Astrocyte (in vitro differentiated cells and primary cell): ENCODE measurements at regions not wholly inside any gene's neighbourhood (a gene's known extent, or its start where the extent isn't known, plus 50 kb on each side); places are given as distances from the start of the nearest gene placed in this dataset.

Experiments used
- DNase-seq: peaks from one replicate; pipeline ENCODE4 v3.0.0-alpha.2; 2010; ENCODE audit warnings: low read depth
- FAIRE-seq: peaks from 2 replicates; lab custom pipeline; 2011; peaks lifted over from hg19 to GRCh38; lab: Jason Lieb, UNC
- H2AFZ ChIP-seq: 2 replicates; pipeline ENCODE4 v1.6.0; 2012; ENCODE audit warnings: low read depth, low read length, inconsistent platforms
- H3K27ac ChIP-seq: 2 replicates; pipeline ENCODE4 v1.5.1; 2011; ENCODE audit warnings: low read depth, low read length, inconsistent platforms
- H3K27me3 ChIP-seq: 2 replicates; pipeline ENCODE4 v1.6.0; 2011; ENCODE audit warnings: low read length, inconsistent platforms; ENCODE audit not compliant: insufficient read depth
- H3K36me3 ChIP-seq: 2 replicates; pipeline ENCODE4 v1.5.1; 2011; ENCODE audit warnings: low read length, inconsistent platforms; ENCODE audit not compliant: insufficient read depth
- H3K4me1 ChIP-seq: 2 replicates; pipeline ENCODE4 v1.5.1; 2011; ENCODE audit warnings: low read length, inconsistent platforms; ENCODE audit not compliant: insufficient read depth
- H3K4me2 ChIP-seq: 2 replicates; pipeline ENCODE4 v1.6.0; 2012; ENCODE audit warnings: low read length, inconsistent platforms
- H3K4me3 ChIP-seq: 2 replicates; pipeline ENCODE4 v1.5.1; 2011; ENCODE audit warnings: low read depth, mild to moderate bottlenecking, low read length, inconsistent platforms; ENCODE audit not compliant: insufficient read depth
- H3K79me2 ChIP-seq: 2 replicates; pipeline ENCODE4 v1.6.0; 2012; ENCODE audit warnings: mild to moderate bottlenecking, low read length, inconsistent platforms; ENCODE audit not compliant: insufficient read depth
- H3K9ac ChIP-seq: 2 replicates; pipeline ENCODE4 v1.6.0; 2012; ENCODE audit warnings: mild to moderate bottlenecking, low read length, inconsistent platforms
- H3K9me3 ChIP-seq: 2 replicates; pipeline ENCODE4 v1.5.1; 2012; ENCODE audit warnings: low read depth, mild to moderate bottlenecking, low read length, inconsistent platforms; ENCODE audit not compliant: insufficient read depth
- H4K20me1 ChIP-seq: 2 replicates; pipeline ENCODE4 v1.6.0; 2012; ENCODE audit warnings: low read length, inconsistent platforms; ENCODE audit not compliant: insufficient read depth
- H3K27ac Mint-ChIP-seq: one replicate; pipeline ENCODE4 v1.8.0; 2021; ENCODE audit warnings: mild to moderate bottlenecking, mixed read lengths; ENCODE audit not compliant: unreplicated experiment
- H3K27me3 Mint-ChIP-seq: one replicate; pipeline ENCODE4 v1.8.0; 2021; ENCODE audit warnings: low read depth, mixed read lengths; ENCODE audit not compliant: unreplicated experiment
- H3K36me3 Mint-ChIP-seq: one replicate; pipeline ENCODE4 v1.8.0; 2021; ENCODE audit warnings: low read depth, mixed read lengths; ENCODE audit not compliant: unreplicated experiment
- H3K4me1 Mint-ChIP-seq: one replicate; pipeline ENCODE4 v1.8.0; 2021; ENCODE audit warnings: low read depth, mixed read lengths; ENCODE audit not compliant: unreplicated experiment
- H3K4me3 Mint-ChIP-seq: one replicate; pipeline ENCODE4 v1.8.0; 2021; ENCODE audit warnings: mild to moderate bottlenecking, moderate library complexity, mixed read lengths; ENCODE audit not compliant: unreplicated experiment
- H3K9me3 Mint-ChIP-seq: one replicate; pipeline ENCODE4 v1.8.0; 2021; ENCODE audit warnings: mild to moderate bottlenecking, mixed read lengths; ENCODE audit not compliant: unreplicated experiment
- CTCF ChIP-seq: IDR thresholded peaks from 2 replicates; pipeline ENCODE4 v1.5.1; 2011; ENCODE audit warnings: low read depth, mild to moderate bottlenecking, inconsistent platforms, low read length, moderate library complexity; ENCODE audit not compliant: insufficient read depth
- EZH2 ChIP-seq: IDR thresholded peaks from 2 replicates; pipeline ENCODE4 v1.6.1; 2012; ENCODE audit warnings: mild to moderate bottlenecking, low read length, inconsistent platforms; ENCODE audit not compliant: insufficient read depth

- H4K20me1 ChIP-seq, result no peaks in the 10 kb centered on the region
Measured at GRCh38 chr4:12296366-12296765, 867.7 kb upstream of the HS3ST1 start.

GRCh38 chr4:12293906-12294525 lies 865.3 kb upstream of the HS3ST1 start:
- Mint-ChIP-seq H3K27me3 (no peaks in the 10 kb centered on the region), H3K27ac (no peak overlapping the region), H3K9me3 (no peaks in the 10 kb centered on the region), H3K4me1 (no peaks in the 10 kb centered on the region), H3K4me3 (no peak overlapping the region), H3K36me3 (no peaks in the 10 kb centered on the region)
- no peaks in the 10 kb centered on the region for H3K4me1 ChIP-seq
- H3K4me2 ChIP-seq, result no peak overlapping the region
- peaks cover 4% of the 10 kb centered on the region for H3K9me3 ChIP-seq
- FAIRE-seq, result no peak
- no peaks in the 10 kb centered on the region for H3K79me2 ChIP-seq
- TF ChIP-seq EZH2 (no peak), CTCF (no peak)
- no peak overlapping the region for H3K4me3 ChIP-seq
- DNase-seq, result no peak
- H3K36me3 ChIP-seq, result no peaks in the 10 kb centered on the region
- no peak overlapping the region for H2AFZ ChIP-seq
- no peak overlapping the region for H3K27ac ChIP-seq
- no peaks in the 10 kb centered on the region for H4K20me1 ChIP-seq
- H3K27me3 ChIP-seq, result no peaks in the 10 kb centered on the region
- H3K9ac ChIP-seq, result no peak overlapping the region

More at GRCh38 chr4:12296366-12296765, 867.7 kb upstream of the HS3ST1 start:
- Histone ChIP-seq H3K36me3 (no peaks in the 10 kb centered on the region), H3K4me3 (no peak overlapping the region), H3K4me2 (no peak overlapping the region), H3K4me1 (no peaks in the 10 kb centered on the region), H3K27me3 (no peaks in the 10 kb centered on the region), H3K27ac (no peak overlapping the region), H3K79me2 (no peaks in the 10 kb centered on the region), H3K9me3 (peaks cover 4% of the 10 kb centered on the region), H3K9ac (no peak overlapping the region), H2AFZ (no peak overlapping the region)
- H3K9me3 Mint-ChIP-seq, result no peaks in the 10 kb centered on the region
- no peaks in the 10 kb centered on the region for H3K36me3 Mint-ChIP-seq
- no peak for DNase-seq
- no peak overlapping the region for H3K4me3 Mint-ChIP-seq
- FAIRE-seq, result no peak
- TF ChIP-seq CTCF (no peak), EZH2 (no peak)
- H3K4me1 Mint-ChIP-seq, result peaks cover under 1% of the 10 kb centered on the region
- no peak overlapping the region for H3K27ac Mint-ChIP-seq
- no peaks in the 10 kb centered on the region for H3K27me3 Mint-ChIP-seq

GRCh38 chr4:12286351-12286750 lies 857.7 kb upstream of the HS3ST1 start:
- Histone ChIP-seq H3K27ac (no peak overlapping the region), H3K9me3 (no peaks in the 10 kb centered on the region), H3K4me1 (no peaks in the 10 kb centered on the region), H3K79me2 (no peaks in the 10 kb centered on the region), H3K27me3 (no peaks in the 10 kb centered on the region), H3K4me2 (no peak overlapping the region), H2AFZ (no peak overlapping the region), H3K9ac (no peak overlapping the region), H3K36me3 (no peaks in the 10 kb centered on the region), H3K4me3 (no peak overlapping the region), H4K20me1 (no peaks in the 10 kb centered on the region)
- Mint-ChIP-seq H3K4me1 (no peaks in the 10 kb centered on the region), H3K4me3 (no peak overlapping the region), H3K36me3 (no peaks in the 10 kb centered on the region), H3K27ac (no peak overlapping the region), H3K9me3 (no peaks in the 10 kb centered on the region), H3K27me3 (no peaks in the 10 kb centered on the region)
- TF ChIP-seq CTCF, result no peak
- no peak for TF ChIP-seq EZH2
- DNase-seq (no peak), FAIRE-seq (no peak)
